SK-N-SH treated with all-trans-retinoic acid at 6 μM for 48 hours (cell line): ENCODE measurements at regions not wholly inside any gene's neighbourhood (a gene's known extent, or its start where the extent isn't known, plus 50 kb on each side); places are given as distances from the start of the nearest gene placed in this dataset.

Source experiments
- BACH2 ChIP-seq: fragments of 250-450 bp; sonication (Bioruptor Pico); IDR thresholded peaks from 2 replicates; pipeline ENCODE4 v1.9.0; 2021; ENCODE audit warnings: mild to moderate bottlenecking, borderline replicate concordance
- CSDC2 ChIP-seq: fragments of 250-450 bp; sonication (Bioruptor Pico); IDR thresholded peaks from 2 replicates; pipeline ENCODE4 v1.5.0; 2020; ENCODE audit warnings: mild to moderate bottlenecking, moderate library complexity
- OSR1 ChIP-seq: fragments of 250-450 bp; sonication (Bioruptor Pico); IDR thresholded peaks from 2 replicates; pipeline ENCODE4 v1.8.0; 2022; ENCODE audit warnings: moderate library complexity, mild to moderate bottlenecking, inconsistent platforms
- PATZ1 ChIP-seq: fragments of 250-450 bp; sonication (Bioruptor Pico); IDR thresholded peaks from 2 replicates; pipeline ENCODE4 v1.8.0; 2020; ENCODE audit warnings: mild to moderate bottlenecking, moderate library complexity, borderline replicate concordance
- TCF4 ChIP-seq: fragments of 250-450 bp; sonication (Bioruptor Pico); IDR thresholded peaks from 2 replicates; pipeline ENCODE4 v1.8.0; 2021; ENCODE audit warnings: mild to moderate bottlenecking, moderate library complexity, borderline replicate concordance
- TOX ChIP-seq: fragments of 250-450 bp; sonication (Bioruptor Pico); IDR thresholded peaks from 2 replicates; pipeline ENCODE4 v1.8.0; 2021; ENCODE audit warnings: mild to moderate bottlenecking, moderate library complexity, borderline replicate concordance
- ZFP30 ChIP-seq: fragments of 450-650 bp; formaldehyde crosslinking; IDR thresholded peaks from 2 replicates; pipeline ENCODE4 v1.5.0; 2022; ENCODE audit warnings: mild to moderate bottlenecking, moderate library complexity

- TF ChIP-seq CSDC2 (CRISPR knock-in tag) = no peak
- no peak for TF ChIP-seq BACH2 (CRISPR knock-in tag)
- TF ChIP-seq TOX (CRISPR knock-in tag) = no peak
- no peak for TF ChIP-seq OSR1 (CRISPR knock-in tag)
- no peak for TF ChIP-seq TCF4
- TF ChIP-seq PATZ1 (CRISPR knock-in tag) = no peak
- no peak for TF ChIP-seq ZFP30 (CRISPR knock-in tag)
Observed at GRCh38 chr18:75683426-75683825, 255.9 kb upstream of the SMIM21 start.
